BLaER1 (cell line): ENCODE measurements at regions not wholly inside any gene's neighbourhood (a gene's known extent, or its start where the extent isn't known, plus 50 kb on each side); places are given as distances from the start of the nearest gene placed in this dataset.

Experiments used
- H3K27ac ChIP-seq: shearing (Covaris generic); formaldehyde crosslinking; 2 replicates; pipeline ENCODE4 v1.8.1; 2022
- H3K27me3 ChIP-seq: shearing (Covaris generic); formaldehyde crosslinking; 2 replicates; pipeline ENCODE4 v1.8.1; 2022
- H3K36me3 ChIP-seq: shearing (Covaris generic); formaldehyde crosslinking; 2 replicates; pipeline ENCODE4 v1.8.1; 2022
- H3K4me1 ChIP-seq: shearing (Covaris generic); formaldehyde crosslinking; 2 replicates; pipeline ENCODE4 v1.8.1; 2022
- H3K4me2 ChIP-seq: shearing (Covaris generic); formaldehyde crosslinking; 2 replicates; pipeline ENCODE4 v1.8.1; 2022
- H3K4me3 ChIP-seq: shearing (Covaris generic); formaldehyde crosslinking; 2 replicates; pipeline ENCODE4 v1.8.1; 2022
- H3K9ac ChIP-seq: shearing (Covaris generic); formaldehyde crosslinking; 2 replicates; pipeline ENCODE4 v1.8.1; 2022
- H3K9me3 ChIP-seq: shearing (Covaris generic); formaldehyde crosslinking; 2 replicates; pipeline ENCODE4 v1.8.1; 2022
- H4K20me1 ChIP-seq: shearing (Covaris generic); formaldehyde crosslinking; 2 replicates; pipeline ENCODE4 v1.8.1; 2022
- Cebpa-rat ChIP-seq: shearing (Covaris generic); IDR thresholded peaks from 2 replicates; pipeline ENCODE4 v1.8.1; 2022

GRCh38 chr3:5741017-5741416 is 553.5 kb downstream of the EDEM1 start:
- Histone ChIP-seq H3K4me3 (no peak overlapping the region), H3K9ac (no peak overlapping the region), H3K27ac (no peak overlapping the region), H3K4me1 (no peaks in the 10 kb centered on the region), H4K20me1 (no peaks in the 10 kb centered on the region), H3K27me3 (no peaks in the 10 kb centered on the region), H3K4me2 (no peak overlapping the region), H3K9me3 (no peaks in the 10 kb centered on the region), H3K36me3 (no peaks in the 10 kb centered on the region)
- no peak for TF ChIP-seq Cebpa-rat

- H3K27me3 ChIP-seq, result no peaks in the 10 kb centered on the region
- no peaks in the 10 kb centered on the region for H3K9me3 ChIP-seq
- no peak overlapping the region for H3K4me2 ChIP-seq
- no peak overlapping the region for H3K27ac ChIP-seq
- H3K4me1 ChIP-seq, result peaks cover 12% of the 10 kb centered on the region
- no peaks in the 10 kb centered on the region for H3K36me3 ChIP-seq
- no peaks in the 10 kb centered on the region for H4K20me1 ChIP-seq
- no peak for TF ChIP-seq Cebpa-rat
- H3K4me3 ChIP-seq, result no peak overlapping the region
- no peak overlapping the region for H3K9ac ChIP-seq
Measured at GRCh38 chr3:5750091-5750490, 562.6 kb downstream of the EDEM1 start.

GRCh38 chr3:5750874-5751640 is 563.5 kb downstream of the EDEM1 start:
- Histone ChIP-seq H3K27me3 (no peaks in the 10 kb centered on the region), H3K36me3 (no peaks in the 10 kb centered on the region), H3K9ac (no peak overlapping the region), H3K27ac (no peak overlapping the region), H3K4me3 (no peak overlapping the region), H4K20me1 (no peaks in the 10 kb centered on the region), H3K9me3 (no peaks in the 10 kb centered on the region), H3K4me2 (no peak overlapping the region), H3K4me1 (peaks cover 16% of the 10 kb centered on the region)
- TF ChIP-seq Cebpa-rat, result no peak

- Histone ChIP-seq H3K4me3 (no peak overlapping the region), H4K20me1 (no peaks in the 10 kb centered on the region), H3K4me2 (peak overlapping the region; percentile 66), H3K27me3 (no peaks in the 10 kb centered on the region), H3K27ac (no peak overlapping the region), H3K4me1 (peaks cover 16% of the 10 kb centered on the region), H3K9me3 (no peaks in the 10 kb centered on the region), H3K9ac (no peak overlapping the region), H3K36me3 (no peaks in the 10 kb centered on the region)
- TF ChIP-seq Cebpa-rat, result no peak
Measured at GRCh38 chr3:5754602-5755001, 567.1 kb downstream of the EDEM1 start.

GRCh38 chr3:5756443-5756842 is 568.9 kb downstream of the EDEM1 start:
- Histone ChIP-seq H3K36me3 (no peaks in the 10 kb centered on the region), H3K27me3 (no peaks in the 10 kb centered on the region), H3K4me3 (no peak overlapping the region), H3K9ac (no peak overlapping the region), H3K27ac (no peak overlapping the region), H3K4me2 (no peak overlapping the region), H3K9me3 (no peaks in the 10 kb centered on the region), H4K20me1 (no peaks in the 10 kb centered on the region), H3K4me1 (peaks cover 16% of the 10 kb centered on the region)
- no peak for TF ChIP-seq Cebpa-rat

- no peak for TF ChIP-seq Cebpa-rat
- Histone ChIP-seq H3K9me3 (no peaks in the 10 kb centered on the region), H3K36me3 (no peaks in the 10 kb centered on the region), H3K4me3 (no peak overlapping the region), H3K4me2 (no peak overlapping the region), H3K4me1 (peaks cover 16% of the 10 kb centered on the region), H3K27me3 (no peaks in the 10 kb centered on the region), H4K20me1 (no peaks in the 10 kb centered on the region), H3K27ac (no peak overlapping the region), H3K9ac (no peak overlapping the region)
Measured at GRCh38 chr3:5757213-5757804, 569.8 kb downstream of the EDEM1 start.

- no peak overlapping the region for H3K27ac ChIP-seq
- no peak for TF ChIP-seq Cebpa-rat
Measured at GRCh38 chr3:5758699-5759098, 571.2 kb downstream of the EDEM1 start.

GRCh38 chr3:5762506-5762905 is 575.0 kb downstream of the EDEM1 start:
- Histone ChIP-seq H3K9me3 (no peaks in the 10 kb centered on the region), H4K20me1 (no peaks in the 10 kb centered on the region), H3K27me3 (no peaks in the 10 kb centered on the region), H3K4me2 (no peak overlapping the region), H3K4me3 (no peak overlapping the region), H3K4me1 (no peaks in the 10 kb centered on the region), H3K27ac (no peak overlapping the region), H3K9ac (no peak overlapping the region), H3K36me3 (no peaks in the 10 kb centered on the region)
- no peak for TF ChIP-seq Cebpa-rat

More at GRCh38 chr3:5758699-5759098, 571.2 kb downstream of the EDEM1 start:
- Histone ChIP-seq H3K27me3 (no peaks in the 10 kb centered on the region), H3K4me2 (no peak overlapping the region), H3K36me3 (no peaks in the 10 kb centered on the region), H4K20me1 (no peaks in the 10 kb centered on the region), H3K4me1 (peaks cover 16% of the 10 kb centered on the region), H3K9me3 (no peaks in the 10 kb centered on the region), H3K9ac (no peak overlapping the region), H3K4me3 (no peak overlapping the region)

GRCh38 chr3:5766848-5767247 is 579.3 kb downstream of the EDEM1 start:
- H3K4me2 ChIP-seq, result no peak overlapping the region
- H3K4me1 ChIP-seq, result 0 out of 2 replicates have a peak, but pooled peaks cover 7% of the 10 kb centered on the region
- H3K27me3 ChIP-seq, result no peaks in the 10 kb centered on the region
- no peaks in the 10 kb centered on the region for H3K36me3 ChIP-seq
- no peak overlapping the region for H3K9ac ChIP-seq
- no peaks in the 10 kb centered on the region for H4K20me1 ChIP-seq
- H3K4me3 ChIP-seq, result no peak overlapping the region
- H3K9me3 ChIP-seq, result no peaks in the 10 kb centered on the region
- no peak overlapping the region for H3K27ac ChIP-seq
- no peak for TF ChIP-seq Cebpa-rat

GRCh38 chr3:5767304-5767703 is 579.8 kb downstream of the EDEM1 start:
- Histone ChIP-seq H3K27ac (no peak overlapping the region), H3K9ac (no peak overlapping the region)

More at GRCh38 chr3:5767304-5767703, 579.8 kb downstream of the EDEM1 start:
- Histone ChIP-seq H3K27me3 (no peaks in the 10 kb centered on the region), H3K36me3 (no peaks in the 10 kb centered on the region), H3K4me1 (0 out of 2 replicates have a peak, but pooled peaks cover 7% of the 10 kb centered on the region), H4K20me1 (no peaks in the 10 kb centered on the region), H3K9me3 (no peaks in the 10 kb centered on the region), H3K4me2 (no peak overlapping the region), H3K4me3 (no peak overlapping the region)
- no peak for TF ChIP-seq Cebpa-rat
